PC-3 (cell line): ENCODE measurements at regions not wholly inside any gene's neighbourhood (a gene's known extent, or its start where the extent isn't known, plus 50 kb on each side); places are given as distances from the start of the nearest gene placed in this dataset.

ENCODE experiments used
- ATAC-seq: fragments of 200-7000 bp; cut with Tn5 transposase; 2 replicates; pipeline ENCODE4 v1.9.1; 2020; ENCODE audit warnings: mild to moderate bottlenecking, moderate library complexity
- BruUV-seq: library from RNA; stranded (reverse); fragments of 400-500 nt; replicated peaks from 2 replicates; lab custom pipeline; 2021; lab: Mats Ljungman, UMichigan
- CTCF ChIA-PET: fragments of 300-600 bp; sonication (Branson Sonifier 250); formaldehyde crosslinking; loops from one replicate; lab custom pipeline; 2022; ENCODE audit warnings: antibody characterized with exemption; lab: Charles Lee
- POLR2A ChIA-PET: fragments of 300-600 bp; sonication (Branson Sonifier 250); formaldehyde crosslinking; loops from one replicate; lab custom pipeline; 2022; ENCODE audit warnings: antibody characterized with exemption; ENCODE audit not compliant: unreplicated experiment; lab: Charles Lee
- DNase-seq: peaks from one replicate; pipeline ENCODE4 v3.0.0-alpha.2; 2015
- H2AFZ ChIP-seq: fragments of 300-600 bp; sonication (generic); 2 replicates; pipeline ENCODE4 v1.6.0; 2016; ENCODE audit warnings: antibody characterized with exemption, low read length
- H3F3A ChIP-seq: fragments of 300-600 bp; sonication (generic); one replicate; pipeline ENCODE4 v1.6.0; 2017; ENCODE audit warnings: antibody characterized with exemption, low read length, control low read depth, mild to moderate bottlenecking; ENCODE audit not compliant: unreplicated experiment
- H3K27ac ChIP-seq: fragments of 300-600 bp; sonication (generic); 2 replicates; pipeline ENCODE4 v1.5.1; 2016; ENCODE audit warnings: mild to moderate bottlenecking, low read length
- H3K27me3 ChIP-seq: fragments of 300-600 bp; sonication (generic); 2 replicates; pipeline ENCODE4 v1.6.1; 2016; ENCODE audit warnings: low read length, mixed read lengths
- H3K36me3 ChIP-seq: fragments of 300-600 bp; sonication (generic); 2 replicates; pipeline ENCODE4 v1.6.1; 2016; ENCODE audit warnings: low read depth, mixed run types, low read length, mixed read lengths
- H3K4me1 ChIP-seq: fragments of 300-600 bp; sonication (generic); 2 replicates; pipeline ENCODE4 v1.5.1; 2016; ENCODE audit warnings: low read length; ENCODE audit not compliant: insufficient read depth
- H3K4me2 ChIP-seq: fragments of 300-600 bp; sonication (generic); 2 replicates; pipeline ENCODE4 v1.6.0; 2016; ENCODE audit warnings: low read length
- H3K4me3 ChIP-seq: fragments of 300-600 bp; sonication (generic); 2 replicates; pipeline ENCODE4 v1.5.1; 2016; ENCODE audit warnings: mild to moderate bottlenecking, low read length, mixed read lengths
- H3K79me2 ChIP-seq: fragments of 300-600 bp; sonication (generic); 2 replicates; pipeline ENCODE4 v1.6.1; 2017; ENCODE audit warnings: low read length, mixed read lengths
- H3K9ac ChIP-seq: fragments of 300-600 bp; sonication (generic); 2 replicates; pipeline ENCODE4 v1.6.0; 2016; ENCODE audit warnings: mild to moderate bottlenecking, low read length
- H3K9me2 ChIP-seq: fragments of 300-600 bp; sonication (generic); replicated peaks from 2 replicates; pipeline ENCODE4 v1.6.1; 2016; ENCODE audit warnings: mixed run types, low read length, mixed read lengths
- H3K9me3 ChIP-seq: fragments of 300-600 bp; sonication (generic); 2 replicates; pipeline ENCODE4 v1.6.1; 2016; ENCODE audit warnings: low read length, mixed read lengths
- H4K20me1 ChIP-seq: fragments of 300-600 bp; sonication (generic); 2 replicates; pipeline ENCODE4 v1.6.1; 2016; ENCODE audit warnings: low read length, mixed read lengths
- CTCF ChIP-seq: fragments of 300-600 bp; sonication (generic); conservative IDR thresholded peaks from 2 replicates; pipeline ENCODE4 v1.5.1; 2017; ENCODE audit warnings: antibody characterized with exemption, low read depth, mild to moderate bottlenecking, low read length
- EZH2 ChIP-seq: fragments of 300-600 bp; sonication (generic); IDR thresholded peaks from one replicate; pipeline ENCODE4 v1.6.1; 2017; ENCODE audit warnings: antibody characterized with exemption, mild to moderate bottlenecking, low read length; ENCODE audit not compliant: unreplicated experiment
- EZH2phosphoT487 ChIP-seq: fragments of 300-600 bp; sonication (generic); IDR thresholded peaks from 2 replicates; pipeline ENCODE4 v1.6.1; 2018; ENCODE audit warnings: mild to moderate bottlenecking, antibody characterized with exemption, low read length, borderline replicate concordance
- intact Hi-C: fragments of 100-400 bp; cut with micrococcal nuclease; formaldehyde crosslinking; loops from 2 replicates; pipeline ENCODE4 v1.9.0; 2023

GRCh38 chr1:24252185-24252780 is 65.2 kb upstream of the IFNLR1 start:
- no TSS peak for BruUV-seq
- CTCF ChIA-PET = no interaction called here
- H3K27ac ChIP-seq = no peak overlapping the region

GRCh38 chr1:24251501-24251900 is 64.4 kb upstream of the IFNLR1 start:
- no peak overlapping the region for H3K27ac ChIP-seq
- H2AFZ ChIP-seq = no peak overlapping the region
- intact Hi-C loops = no loop called here
- TF ChIP-seq EZH2phosphoT487 (no peak), CTCF (no peak), EZH2 (no peak)
- no peaks in the 10 kb centered on the region for H3F3A ChIP-seq
- no TSS peak for BruUV-seq
- no peaks in the 10 kb centered on the region for H3K36me3 ChIP-seq
- DNase-seq = no peak
- POLR2A ChIA-PET = no interaction called here
- no peak for ATAC-seq
- CTCF ChIA-PET = no interaction called here
- H3K9me2 ChIP-seq = no peaks in the 10 kb centered on the region
- no peak overlapping the region for H3K4me2 ChIP-seq
- H3K27me3 ChIP-seq = no peaks in the 10 kb centered on the region
- H4K20me1 ChIP-seq = no peaks in the 10 kb centered on the region
- no peak overlapping the region for H3K9ac ChIP-seq
- no peaks in the 10 kb centered on the region for H3K79me2 ChIP-seq
- H3K4me3 ChIP-seq = no peak overlapping the region
- H3K9me3 ChIP-seq = no peaks in the 10 kb centered on the region
- no peaks in the 10 kb centered on the region for H3K4me1 ChIP-seq

More at GRCh38 chr1:24252185-24252780, 65.2 kb upstream of the IFNLR1 start:
- Histone ChIP-seq H3K9ac (no peak overlapping the region), H2AFZ (no peak overlapping the region), H3K9me3 (no peaks in the 10 kb centered on the region), H3K79me2 (no peaks in the 10 kb centered on the region), H3F3A (no peaks in the 10 kb centered on the region), H3K27me3 (no peaks in the 10 kb centered on the region), H3K4me1 (no peaks in the 10 kb centered on the region), H4K20me1 (no peaks in the 10 kb centered on the region), H3K36me3 (no peaks in the 10 kb centered on the region), H3K9me2 (no peaks in the 10 kb centered on the region), H3K4me3 (no peak overlapping the region), H3K4me2 (no peak overlapping the region)
- intact Hi-C loops = no loop called here
- ATAC-seq = no peak
- TF ChIP-seq EZH2phosphoT487 = no peak
- TF ChIP-seq EZH2 = no peak
- no peak for TF ChIP-seq CTCF
- POLR2A ChIA-PET = no interaction called here
- no peak for DNase-seq

- H2AFZ ChIP-seq = no peak overlapping the region
- no TSS peak for BruUV-seq
- H3K4me2 ChIP-seq = no peak overlapping the region
Measured at GRCh38 chr1:24250791-24251190, 63.7 kb upstream of the IFNLR1 start.

More at GRCh38 chr1:24250791-24251190, 63.7 kb upstream of the IFNLR1 start:
- ChIA-PET POLR2A (no interaction called here), CTCF (no interaction called here)
- Histone ChIP-seq H3K9ac (no peak overlapping the region), H3K9me2 (no peaks in the 10 kb centered on the region), H3K4me1 (no peaks in the 10 kb centered on the region), H3K36me3 (no peaks in the 10 kb centered on the region), H3K9me3 (no peaks in the 10 kb centered on the region), H3K4me3 (no peak overlapping the region), H3F3A (no peaks in the 10 kb centered on the region), H3K79me2 (no peaks in the 10 kb centered on the region), H4K20me1 (no peaks in the 10 kb centered on the region), H3K27me3 (no peaks in the 10 kb centered on the region), H3K27ac (no peak overlapping the region)
- intact Hi-C loops = no loop called here
- ATAC-seq = no peak
- DNase-seq = no peak
- no peak for TF ChIP-seq EZH2phosphoT487
- TF ChIP-seq CTCF = no peak
- no peak for TF ChIP-seq EZH2
